OCI-LY1 (cell line): ENCODE measurements at regions not wholly inside any gene's neighbourhood (a gene's known extent, or its start where the extent isn't known, plus 50 kb on each side); places are given as distances from the start of the nearest gene placed in this dataset.

Experiments used
- EZH2 ChIP-seq: fragments of 200-600 bp; sonication (generic), shearing (Covaris generic); IDR thresholded peaks from 2 replicates; pipeline ENCODE4 v1.8.0; 2017; ENCODE audit warnings: borderline replicate concordance, mixed run types, mild to moderate bottlenecking, antibody characterized with exemption, low read length, moderate library complexity, mixed read lengths
- TF ChIP-seq, protein P1 (sequence below): fragments of 200-600 bp; sonication (generic), shearing (Covaris generic); IDR thresholded peaks from 2 replicates; pipeline ENCODE4 v1.5.1; 2017; ENCODE audit warnings: mild to moderate bottlenecking, antibody characterized with exemption, low read length, moderate library complexity, mixed read lengths

DNA sequence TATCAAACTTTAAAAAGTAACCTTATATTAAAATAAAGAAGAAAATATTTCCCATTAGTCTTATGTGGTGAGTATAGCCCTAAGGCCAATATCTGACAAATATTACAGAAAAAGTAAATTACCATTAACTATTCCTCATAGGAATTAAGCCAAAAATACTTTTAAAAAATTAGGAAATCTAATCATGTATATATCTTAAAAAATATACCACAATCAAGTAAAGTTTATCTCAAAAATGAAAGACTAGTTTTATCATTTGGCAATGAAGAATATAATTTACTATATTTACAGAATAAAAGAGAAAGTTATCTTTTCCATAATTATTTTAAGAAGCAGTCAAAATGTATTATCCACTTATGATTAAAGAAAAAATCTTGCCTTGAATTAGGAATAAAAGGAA lies 458.8 kb upstream of the ZNF462 start:
- TF ChIP-seq, protein P1, sequence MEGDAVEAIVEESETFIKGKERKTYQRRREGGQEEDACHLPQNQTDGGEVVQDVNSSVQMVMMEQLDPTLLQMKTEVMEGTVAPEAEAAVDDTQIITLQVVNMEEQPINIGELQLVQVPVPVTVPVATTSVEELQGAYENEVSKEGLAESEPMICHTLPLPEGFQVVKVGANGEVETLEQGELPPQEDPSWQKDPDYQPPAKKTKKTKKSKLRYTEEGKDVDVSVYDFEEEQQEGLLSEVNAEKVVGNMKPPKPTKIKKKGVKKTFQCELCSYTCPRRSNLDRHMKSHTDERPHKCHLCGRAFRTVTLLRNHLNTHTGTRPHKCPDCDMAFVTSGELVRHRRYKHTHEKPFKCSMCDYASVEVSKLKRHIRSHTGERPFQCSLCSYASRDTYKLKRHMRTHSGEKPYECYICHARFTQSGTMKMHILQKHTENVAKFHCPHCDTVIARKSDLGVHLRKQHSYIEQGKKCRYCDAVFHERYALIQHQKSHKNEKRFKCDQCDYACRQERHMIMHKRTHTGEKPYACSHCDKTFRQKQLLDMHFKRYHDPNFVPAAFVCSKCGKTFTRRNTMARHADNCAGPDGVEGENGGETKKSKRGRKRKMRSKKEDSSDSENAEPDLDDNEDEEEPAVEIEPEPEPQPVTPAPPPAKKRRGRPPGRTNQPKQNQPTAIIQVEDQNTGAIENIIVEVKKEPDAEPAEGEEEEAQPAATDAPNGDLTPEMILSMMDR: no peak
- no peak for TF ChIP-seq EZH2
